ENCODE measurements at regions not wholly inside any gene's neighbourhood (a gene's known extent, or its start where the extent isn't known, plus 50 kb on each side); places are given as distances from the start of the nearest gene placed in this dataset.

DNA sequence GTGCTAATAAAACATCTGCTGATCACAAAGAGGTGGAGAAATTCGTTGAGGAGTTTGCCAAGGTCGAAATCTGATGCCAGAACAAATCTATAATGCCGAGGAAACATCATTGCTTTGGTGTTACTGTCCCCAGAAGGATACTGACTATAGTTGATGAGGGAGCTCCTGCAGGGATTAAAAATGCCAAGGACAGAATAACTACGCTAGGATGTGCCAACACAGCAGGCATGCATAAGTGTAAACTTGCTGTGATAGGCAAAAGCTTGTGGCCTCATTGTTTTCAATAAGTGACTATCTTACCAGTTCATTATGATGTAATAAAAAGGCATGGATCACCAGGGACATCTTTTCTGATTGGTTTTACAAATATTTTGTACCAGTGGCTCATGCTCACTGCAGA is 66.8 kb upstream of the ADCY2 start:
- no peak for DNase-seq (ENCODE audit: low read depth in 1 of 2, low spot score in 1 of 2)
- H3K4me3 ChIP-seq (replicated peaks; ENCODE audit: insufficient read depth, low read length) = no peak overlapping the region

DNA sequence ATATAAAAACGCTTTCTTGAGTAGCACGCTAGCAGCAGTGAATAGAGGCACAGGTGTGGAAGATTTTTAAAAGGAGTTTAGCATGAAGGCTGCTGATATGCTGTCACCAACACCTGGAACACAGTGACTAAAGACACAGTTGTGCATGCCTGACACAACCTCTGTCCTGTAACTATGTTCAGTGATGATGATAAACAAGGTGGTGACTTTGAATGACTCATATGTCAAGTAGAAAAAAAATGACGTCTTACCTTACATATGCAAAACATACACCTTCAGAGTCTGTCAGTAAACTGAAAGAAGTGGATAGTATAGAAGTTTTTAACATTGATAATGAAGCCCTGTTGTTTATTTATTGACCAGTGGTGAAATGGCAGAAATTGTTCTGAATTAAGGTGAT is 66.2 kb upstream of the ADCY2 start:
- no peak overlapping the region for H3K4me3 ChIP-seq (replicated peaks; ENCODE audit: insufficient read depth, low read length)
- no peak overlapping the region for H3K27ac ChIP-seq (replicated peaks)
- no peak for DNase-seq (ENCODE audit: low read depth in 1 of 2, low spot score in 1 of 2)
- TF ChIP-seq POLR2AphosphoS5 (IDR thresholded peaks at IDR 0.05; ENCODE audit: low read depth) = no peak
- no peak for TF ChIP-seq SPI1 (IDR thresholded peaks at IDR 0.05; ENCODE audit: borderline replicate concordance, low read depth)
- TF ChIP-seq, protein P1, sequence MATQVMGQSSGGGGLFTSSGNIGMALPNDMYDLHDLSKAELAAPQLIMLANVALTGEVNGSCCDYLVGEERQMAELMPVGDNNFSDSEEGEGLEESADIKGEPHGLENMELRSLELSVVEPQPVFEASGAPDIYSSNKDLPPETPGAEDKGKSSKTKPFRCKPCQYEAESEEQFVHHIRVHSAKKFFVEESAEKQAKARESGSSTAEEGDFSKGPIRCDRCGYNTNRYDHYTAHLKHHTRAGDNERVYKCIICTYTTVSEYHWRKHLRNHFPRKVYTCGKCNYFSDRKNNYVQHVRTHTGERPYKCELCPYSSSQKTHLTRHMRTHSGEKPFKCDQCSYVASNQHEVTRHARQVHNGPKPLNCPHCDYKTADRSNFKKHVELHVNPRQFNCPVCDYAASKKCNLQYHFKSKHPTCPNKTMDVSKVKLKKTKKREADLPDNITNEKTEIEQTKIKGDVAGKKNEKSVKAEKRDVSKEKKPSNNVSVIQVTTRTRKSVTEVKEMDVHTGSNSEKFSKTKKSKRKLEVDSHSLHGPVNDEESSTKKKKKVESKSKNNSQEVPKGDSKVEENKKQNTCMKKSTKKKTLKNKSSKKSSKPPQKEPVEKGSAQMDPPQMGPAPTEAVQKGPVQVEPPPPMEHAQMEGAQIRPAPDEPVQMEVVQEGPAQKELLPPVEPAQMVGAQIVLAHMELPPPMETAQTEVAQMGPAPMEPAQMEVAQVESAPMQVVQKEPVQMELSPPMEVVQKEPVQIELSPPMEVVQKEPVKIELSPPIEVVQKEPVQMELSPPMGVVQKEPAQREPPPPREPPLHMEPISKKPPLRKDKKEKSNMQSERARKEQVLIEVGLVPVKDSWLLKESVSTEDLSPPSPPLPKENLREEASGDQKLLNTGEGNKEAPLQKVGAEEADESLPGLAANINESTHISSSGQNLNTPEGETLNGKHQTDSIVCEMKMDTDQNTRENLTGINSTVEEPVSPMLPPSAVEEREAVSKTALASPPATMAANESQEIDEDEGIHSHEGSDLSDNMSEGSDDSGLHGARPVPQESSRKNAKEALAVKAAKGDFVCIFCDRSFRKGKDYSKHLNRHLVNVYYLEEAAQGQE (IDR thresholded peaks at IDR 0.05; ENCODE audit: insufficient replicate concordance, low read depth) = no peak
- TF ChIP-seq, protein P2, sequence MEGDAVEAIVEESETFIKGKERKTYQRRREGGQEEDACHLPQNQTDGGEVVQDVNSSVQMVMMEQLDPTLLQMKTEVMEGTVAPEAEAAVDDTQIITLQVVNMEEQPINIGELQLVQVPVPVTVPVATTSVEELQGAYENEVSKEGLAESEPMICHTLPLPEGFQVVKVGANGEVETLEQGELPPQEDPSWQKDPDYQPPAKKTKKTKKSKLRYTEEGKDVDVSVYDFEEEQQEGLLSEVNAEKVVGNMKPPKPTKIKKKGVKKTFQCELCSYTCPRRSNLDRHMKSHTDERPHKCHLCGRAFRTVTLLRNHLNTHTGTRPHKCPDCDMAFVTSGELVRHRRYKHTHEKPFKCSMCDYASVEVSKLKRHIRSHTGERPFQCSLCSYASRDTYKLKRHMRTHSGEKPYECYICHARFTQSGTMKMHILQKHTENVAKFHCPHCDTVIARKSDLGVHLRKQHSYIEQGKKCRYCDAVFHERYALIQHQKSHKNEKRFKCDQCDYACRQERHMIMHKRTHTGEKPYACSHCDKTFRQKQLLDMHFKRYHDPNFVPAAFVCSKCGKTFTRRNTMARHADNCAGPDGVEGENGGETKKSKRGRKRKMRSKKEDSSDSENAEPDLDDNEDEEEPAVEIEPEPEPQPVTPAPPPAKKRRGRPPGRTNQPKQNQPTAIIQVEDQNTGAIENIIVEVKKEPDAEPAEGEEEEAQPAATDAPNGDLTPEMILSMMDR (IDR thresholded peaks at IDR 0.05; ENCODE audit: insufficient read depth, low read length) = no peak
- no peak for TF ChIP-seq GABPA (IDR thresholded peaks at IDR 0.05; ENCODE audit: low read depth)
- H3K27me3 ChIP-seq (ENCODE audit: insufficient read depth, poor library complexity, severe bottlenecking) = no peaks in the 10 kb centered on the region

More for the DNA sequence above, 66.8 kb upstream of the ADCY2 start:
- no peak overlapping the region for H3K27ac ChIP-seq (replicated peaks)
- no peaks in the 10 kb centered on the region for H3K27me3 ChIP-seq (ENCODE audit: insufficient read depth, poor library complexity, severe bottlenecking)
- no peak for TF ChIP-seq POLR2AphosphoS5 (IDR thresholded peaks at IDR 0.05; ENCODE audit: low read depth)
- TF ChIP-seq, protein P1 (IDR thresholded peaks at IDR 0.05; ENCODE audit: insufficient replicate concordance, low read depth) = no peak
- TF ChIP-seq, protein P2 (IDR thresholded peaks at IDR 0.05; ENCODE audit: insufficient read depth, low read length) = no peak

DNA sequence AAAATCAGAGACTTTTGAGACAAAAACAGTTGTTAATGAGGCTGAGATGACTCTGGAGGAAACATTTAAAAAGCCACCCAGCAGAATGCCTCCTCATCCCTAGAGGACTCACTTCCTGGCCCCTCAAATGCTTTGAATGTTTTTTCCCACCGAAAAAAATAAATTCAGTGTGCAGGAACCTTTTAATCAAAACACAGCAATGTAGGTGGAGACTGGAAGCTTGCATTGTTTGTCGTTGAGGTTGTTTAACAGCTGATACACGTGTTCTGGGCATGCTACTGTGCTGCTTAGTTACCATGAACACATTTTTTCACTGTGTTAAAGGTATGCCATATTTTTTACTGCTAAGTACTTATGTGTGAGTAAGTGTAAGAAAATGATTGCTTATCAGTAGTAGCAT is 65.7 kb upstream of the ADCY2 start:
- H3K27ac ChIP-seq (replicated peaks) = no peak overlapping the region
- no peaks in the 10 kb centered on the region for H3K27me3 ChIP-seq (ENCODE audit: insufficient read depth, poor library complexity, severe bottlenecking)
- H3K4me3 ChIP-seq (replicated peaks; ENCODE audit: insufficient read depth, low read length) = no peak overlapping the region
- TF ChIP-seq SPI1 (IDR thresholded peaks at IDR 0.05; ENCODE audit: borderline replicate concordance, low read depth) (no peak), POLR2AphosphoS5 (IDR thresholded peaks at IDR 0.05; ENCODE audit: low read depth) (no peak), GABPA (IDR thresholded peaks at IDR 0.05; ENCODE audit: low read depth) (no peak)
- TF ChIP-seq, protein P1 (IDR thresholded peaks at IDR 0.05; ENCODE audit: insufficient replicate concordance, low read depth) = no peak
- TF ChIP-seq, protein P2 (IDR thresholded peaks at IDR 0.05; ENCODE audit: insufficient read depth, low read length) = no peak
- no peak for DNase-seq (ENCODE audit: low read depth in 1 of 2, low spot score in 1 of 2)
